ENCODE measurements at regions not wholly inside any gene's neighbourhood (a gene's known extent, or its start where the extent isn't known, plus 50 kb on each side); places are given as distances from the start of the nearest gene placed in this dataset.

- Mint-ChIP-seq H3K27ac (ENCODE audit: unreplicated experiment) (no peak overlapping the region), H3K4me1 (ENCODE audit: low read depth, unreplicated experiment) (no peaks in the 10 kb centered on the region), H3K9me3 (ENCODE audit: unreplicated experiment) (no peaks in the 10 kb centered on the region), H3K27me3 (ENCODE audit: insufficient read depth, unreplicated experiment) (no peaks in the 10 kb centered on the region), H3K4me3 (ENCODE audit: unreplicated experiment) (no peak overlapping the region), H3K36me3 (ENCODE audit: insufficient read depth, unreplicated experiment) (no peaks in the 10 kb centered on the region)
- no TSS peak for BruUV-seq (replicated peaks)
- DNase-seq, result no peak
- ChIA-PET CTCF (no interaction called here), POLR2A (no interaction called here)
- Histone ChIP-seq H3K4me1 (no peaks in the 10 kb centered on the region), H3K36me3 (ENCODE audit: control insufficient read depth, insufficient read depth, low read length) (no peaks in the 10 kb centered on the region), H3K4me3 (ENCODE audit: low read depth, low read length) (no peak overlapping the region), H3K27me3 (replicated peaks; ENCODE audit: control insufficient read depth, insufficient read depth, low read length) (no peaks in the 10 kb centered on the region), H3K9me3 (no peaks in the 10 kb centered on the region)
- intact Hi-C loops (cut with micrococcal nuclease; ENCODE audit: unreplicated experiment), result no loop called here
- TF ChIP-seq CTCF (IDR thresholded peaks at IDR 0.05; ENCODE audit: insufficient read depth in 1 of 2, low read depth in 1 of 2, low read length in 1 of 2, severe bottlenecking in 1 of 2, unreplicated experiment in 1 of 2), result no peak
Observed at GRCh38 chr4:31275906-31276305, 555.7 kb downstream of the PCDH7 start.

- Mint-ChIP-seq H3K4me1 (ENCODE audit: low read depth, unreplicated experiment) (no peaks in the 10 kb centered on the region), H3K4me3 (ENCODE audit: unreplicated experiment) (no peak overlapping the region), H3K36me3 (ENCODE audit: insufficient read depth, unreplicated experiment) (no peaks in the 10 kb centered on the region), H3K9me3 (ENCODE audit: unreplicated experiment) (no peaks in the 10 kb centered on the region), H3K27me3 (ENCODE audit: insufficient read depth, unreplicated experiment) (no peaks in the 10 kb centered on the region), H3K27ac (ENCODE audit: unreplicated experiment) (no peak overlapping the region)
- no peak overlapping the region for H3K4me3 ChIP-seq (ENCODE audit: low read depth, low read length)
- H3K9me3 ChIP-seq, result no peaks in the 10 kb centered on the region
- no peak for TF ChIP-seq CTCF (IDR thresholded peaks at IDR 0.05; ENCODE audit: insufficient read depth in 1 of 2, low read depth in 1 of 2, low read length in 1 of 2, severe bottlenecking in 1 of 2, unreplicated experiment in 1 of 2)
- ChIA-PET CTCF (no interaction called here), POLR2A (no interaction called here)
- no peaks in the 10 kb centered on the region for H3K36me3 ChIP-seq (ENCODE audit: control insufficient read depth, insufficient read depth, low read length)
- DNase-seq, result no peak
- intact Hi-C loops (cut with micrococcal nuclease; ENCODE audit: unreplicated experiment), result no loop called here
- no peaks in the 10 kb centered on the region for H3K4me1 ChIP-seq
- no TSS peak for BruUV-seq (replicated peaks)
- H3K27me3 ChIP-seq (replicated peaks; ENCODE audit: control insufficient read depth, insufficient read depth, low read length), result no peaks in the 10 kb centered on the region
Observed at GRCh38 chr4:31283679-31284078, 563.5 kb downstream of the PCDH7 start.

GRCh38 chr4:31290836-31291235 lies 570.7 kb downstream of the PCDH7 start:
- peak in 1 of 2 experiments; percentile 40 for DNase-seq
- ChIA-PET POLR2A (no interaction called here), CTCF (no interaction called here)
- TF ChIP-seq CTCF (IDR thresholded peaks at IDR 0.05; ENCODE audit: insufficient read depth in 1 of 2, low read depth in 1 of 2, low read length in 1 of 2, severe bottlenecking in 1 of 2, unreplicated experiment in 1 of 2), result no peak
- no peaks in the 10 kb centered on the region for H3K36me3 Mint-ChIP-seq (ENCODE audit: insufficient read depth, unreplicated experiment)
- Histone ChIP-seq H3K4me1 (no peaks in the 10 kb centered on the region), H3K4me3 (ENCODE audit: low read depth, low read length) (no peak overlapping the region), H3K27me3 (replicated peaks; ENCODE audit: control insufficient read depth, insufficient read depth, low read length) (no peaks in the 10 kb centered on the region), H3K9me3 (no peaks in the 10 kb centered on the region; the same call in none of the 2 replicates), H3K36me3 (ENCODE audit: control insufficient read depth, insufficient read depth, low read length) (no peaks in the 10 kb centered on the region)
- intact Hi-C loops (cut with micrococcal nuclease; ENCODE audit: unreplicated experiment), result no loop called here
- H3K27me3 Mint-ChIP-seq (ENCODE audit: insufficient read depth, unreplicated experiment), result no peaks in the 10 kb centered on the region
- H3K27ac Mint-ChIP-seq (ENCODE audit: unreplicated experiment), result no peak overlapping the region
- BruUV-seq (replicated peaks), result no TSS peak
- H3K4me1 Mint-ChIP-seq (ENCODE audit: low read depth, unreplicated experiment), result no peaks in the 10 kb centered on the region
- H3K9me3 Mint-ChIP-seq (ENCODE audit: unreplicated experiment), result no peaks in the 10 kb centered on the region
- H3K4me3 Mint-ChIP-seq (ENCODE audit: unreplicated experiment), result no peak overlapping the region

Measured in Caco-2 (cell line).